ENCODE measurements at regions not wholly inside any gene's neighbourhood (a gene's known extent, or its start where the extent isn't known, plus 50 kb on each side); places are given as distances from the start of the nearest gene placed in this dataset.

- Histone ChIP-seq H3K4me2 (ENCODE audit: low read depth, low read length) (no peak overlapping the region), H2AFZ (ENCODE audit: low read length) (no peak overlapping the region), H3K9me3 (ENCODE audit: low read length) (peaks cover 40% of the 10 kb centered on the region), H3K36me3 (replicated peaks in 1 of 2; ENCODE audit: control insufficient read depth in 1 of 2, insufficient read depth in 2 of 2, low read length in 2 of 2) (no peaks in the 10 kb centered on the region), H3K27ac (ENCODE audit: extremely low read length, insufficient read depth, low read length) (no peak overlapping the region), H3K4me3 (replicated peaks in 1 of 3; ENCODE audit: insufficient read depth in 1 of 3, low read depth in 2 of 3, low read length in 3 of 3) (no peak overlapping the region), H3K4me1 (ENCODE audit: insufficient read depth, low read length) (no peaks in the 10 kb centered on the region), H3K79me2 (ENCODE audit: insufficient read depth, low read length) (no peaks in the 10 kb centered on the region), H3K9ac (ENCODE audit: insufficient read depth, low read depth, low read length) (no peak overlapping the region), H4K20me1 (ENCODE audit: insufficient read depth, low read length) (no peaks in the 10 kb centered on the region), H3K27me3 (ENCODE audit: control insufficient read depth in 1 of 2, insufficient read depth in 2 of 2, low read length in 2 of 2) (no peaks in the 10 kb centered on the region)
- intact Hi-C loops (cut with micrococcal nuclease; ENCODE audit: unreplicated experiment): no loop called here
- DNase-seq (ENCODE audit: low spot score): no peak
- no peak for TF ChIP-seq ZNF230 (CRISPR knock-in tag; IDR thresholded peaks at IDR 0.05)
- no peak for TF ChIP-seq MAFG (CRISPR knock-in tag; IDR thresholded peaks at IDR 0.05)
- TF ChIP-seq KLF9 (CRISPR knock-in tag; IDR thresholded peaks at IDR 0.05; ENCODE audit: low read depth): no peak
- no peak for TF ChIP-seq ZNF878 (CRISPR knock-in tag; IDR thresholded peaks at IDR 0.05)
- no peak for TF ChIP-seq POLR2A (IDR thresholded peaks at IDR 0.05; ENCODE audit: insufficient read depth in 1 of 2, low read depth in 2 of 2, low read length in 2 of 2)
- TF ChIP-seq GATAD2A (CRISPR knock-in tag; IDR thresholded peaks at IDR 0.05): no peak
- TF ChIP-seq THAP9 (CRISPR knock-in tag; IDR thresholded peaks at IDR 0.05; ENCODE audit: borderline replicate concordance): no peak
- no peak for TF ChIP-seq FOXO1 (CRISPR knock-in tag; IDR thresholded peaks at IDR 0.05)
- no peak for TF ChIP-seq YEATS2 (CRISPR knock-in tag; IDR thresholded peaks at IDR 0.05; ENCODE audit: borderline replicate concordance)
- no peak for TF ChIP-seq ZNF674 (CRISPR knock-in tag; IDR thresholded peaks at IDR 0.05; ENCODE audit: low read depth)
- TF ChIP-seq DR1 (CRISPR knock-in tag; IDR thresholded peaks at IDR 0.05): no peak
- no peak for TF ChIP-seq ZFX (CRISPR knock-in tag; IDR thresholded peaks at IDR 0.05; ENCODE audit: low read depth)
- TF ChIP-seq ZNF784 (CRISPR knock-in tag; IDR thresholded peaks at IDR 0.05; ENCODE audit: borderline replicate concordance): no peak
- TF ChIP-seq ZNF772 (CRISPR knock-in tag; IDR thresholded peaks at IDR 0.05): no peak
- TF ChIP-seq ARNTL (CRISPR knock-in tag; IDR thresholded peaks at IDR 0.05): no peak
- no peak for TF ChIP-seq CBX2 (IDR thresholded peaks at IDR 0.05; ENCODE audit: low read depth, low read length)
- no peak for TF ChIP-seq CBX2 (CRISPR knock-in tag; IDR thresholded peaks at IDR 0.05; ENCODE audit: low read depth)
- no peak for TF ChIP-seq CREB3 (CRISPR knock-in tag; IDR thresholded peaks at IDR 0.05)
- BruUV-seq (replicated peaks): no TSS peak
- in situ Hi-C loops (cut with HindIII; ENCODE audit: extremely low pct_ligation_motif_present, low pct_unique_long_range_greater_than_20kb): no loop called here
- FAIRE-seq: no peak
- ChIA-PET CTCF (ENCODE audit: low intra/inter-chr PET ratio, low total read pairs) (no interaction called here), POLR2A (no interaction called here)
- ATAC-seq: no peak
Measured at GRCh38 chrX:146160443-146161203, 343.0 kb downstream of the SLITRK2 start.
